ENCODE measurements at regions not wholly inside any gene's neighbourhood (a gene's known extent, or its start where the extent isn't known, plus 50 kb on each side); places are given as distances from the start of the nearest gene placed in this dataset.

GRCh38 chr16:49964973-49965372 lies 60.1 kb upstream of the CNEP1R1 start:
- TF ChIP-seq NFYB (CRISPR knock-in tag; conservative IDR thresholded peaks at IDR 0.05; ENCODE audit: low read depth), result no peak
- no peak for TF ChIP-seq FOXP1 (CRISPR knock-in tag; IDR thresholded peaks at IDR 0.05; ENCODE audit: borderline replicate concordance)
- TF ChIP-seq SP1 (CRISPR knock-in tag; conservative IDR thresholded peaks at IDR 0.05), result no peak
- TF ChIP-seq, protein P1, sequence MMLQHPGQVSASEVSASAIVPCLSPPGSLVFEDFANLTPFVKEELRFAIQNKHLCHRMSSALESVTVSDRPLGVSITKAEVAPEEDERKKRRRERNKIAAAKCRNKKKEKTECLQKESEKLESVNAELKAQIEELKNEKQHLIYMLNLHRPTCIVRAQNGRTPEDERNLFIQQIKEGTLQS (CRISPR knock-in tag; conservative IDR thresholded peaks at IDR 0.05), result no peak
- no peak for TF ChIP-seq GTF2I (CRISPR knock-in tag; conservative IDR thresholded peaks at IDR 0.05)
- TF ChIP-seq, protein P2, sequence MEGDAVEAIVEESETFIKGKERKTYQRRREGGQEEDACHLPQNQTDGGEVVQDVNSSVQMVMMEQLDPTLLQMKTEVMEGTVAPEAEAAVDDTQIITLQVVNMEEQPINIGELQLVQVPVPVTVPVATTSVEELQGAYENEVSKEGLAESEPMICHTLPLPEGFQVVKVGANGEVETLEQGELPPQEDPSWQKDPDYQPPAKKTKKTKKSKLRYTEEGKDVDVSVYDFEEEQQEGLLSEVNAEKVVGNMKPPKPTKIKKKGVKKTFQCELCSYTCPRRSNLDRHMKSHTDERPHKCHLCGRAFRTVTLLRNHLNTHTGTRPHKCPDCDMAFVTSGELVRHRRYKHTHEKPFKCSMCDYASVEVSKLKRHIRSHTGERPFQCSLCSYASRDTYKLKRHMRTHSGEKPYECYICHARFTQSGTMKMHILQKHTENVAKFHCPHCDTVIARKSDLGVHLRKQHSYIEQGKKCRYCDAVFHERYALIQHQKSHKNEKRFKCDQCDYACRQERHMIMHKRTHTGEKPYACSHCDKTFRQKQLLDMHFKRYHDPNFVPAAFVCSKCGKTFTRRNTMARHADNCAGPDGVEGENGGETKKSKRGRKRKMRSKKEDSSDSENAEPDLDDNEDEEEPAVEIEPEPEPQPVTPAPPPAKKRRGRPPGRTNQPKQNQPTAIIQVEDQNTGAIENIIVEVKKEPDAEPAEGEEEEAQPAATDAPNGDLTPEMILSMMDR (IDR thresholded peaks at IDR 0.05), result no peak
